ENCODE measurements at regions not wholly inside any gene's neighbourhood (a gene's known extent, or its start where the extent isn't known, plus 50 kb on each side); places are given as distances from the start of the nearest gene placed in this dataset.

DNA sequence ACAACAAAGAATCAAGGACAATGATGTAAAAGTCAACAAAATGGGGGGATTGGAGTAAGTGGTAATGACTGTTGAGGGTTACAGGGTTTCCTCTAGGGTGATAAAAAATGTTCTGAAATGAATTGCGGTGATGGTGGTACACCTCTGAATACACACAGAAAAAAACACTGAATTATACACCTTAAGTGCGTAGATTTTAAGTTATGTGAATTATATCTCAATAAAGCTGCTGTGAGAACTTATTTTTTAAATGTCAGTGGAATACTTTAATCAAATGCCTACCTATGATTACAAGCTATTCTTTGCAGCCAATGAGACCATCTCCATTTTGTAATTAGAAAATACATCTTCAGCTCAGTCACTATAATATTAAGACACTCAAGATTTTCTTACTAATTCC, 53.5 kb downstream of the ZNF608 start:
- Mint-ChIP-seq H3K9me3 (peaks cover 4% of the 10 kb centered on the region), H3K36me3 (ENCODE audit: low read depth) (no peaks in the 10 kb centered on the region), H3K4me1 (ENCODE audit: low read depth) (no peaks in the 10 kb centered on the region), H3K27ac (no peak overlapping the region), H3K4me3 (no peak overlapping the region), H3K27me3 (peaks cover 3% of the 10 kb centered on the region)

DNA sequence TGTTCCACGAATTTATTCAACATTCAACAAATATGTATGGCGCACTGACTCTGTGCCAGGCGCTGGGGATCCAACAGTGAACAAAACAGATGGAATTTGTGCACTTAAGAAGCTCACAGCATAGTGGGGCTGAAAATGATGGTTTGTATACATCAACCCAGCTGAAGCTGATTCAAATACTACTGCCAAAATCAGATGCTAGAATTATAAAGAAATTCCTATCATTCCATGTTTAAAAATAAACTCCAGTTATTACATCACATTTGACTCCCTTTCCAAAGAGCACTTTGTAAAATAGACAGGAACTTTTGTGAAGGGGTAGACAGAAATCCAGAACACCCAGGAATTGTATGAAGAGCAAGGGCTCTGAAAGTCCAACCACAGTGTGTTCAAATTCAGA, 54.1 kb downstream of the ZNF608 start:
- Mint-ChIP-seq H3K36me3 (ENCODE audit: low read depth) (no peaks in the 10 kb centered on the region), H3K27ac (no peak overlapping the region), H3K9me3 (peaks cover 4% of the 10 kb centered on the region), H3K27me3 (peaks cover 3% of the 10 kb centered on the region), H3K4me1 (ENCODE audit: low read depth) (no peaks in the 10 kb centered on the region), H3K4me3 (no peak overlapping the region)

DNA sequence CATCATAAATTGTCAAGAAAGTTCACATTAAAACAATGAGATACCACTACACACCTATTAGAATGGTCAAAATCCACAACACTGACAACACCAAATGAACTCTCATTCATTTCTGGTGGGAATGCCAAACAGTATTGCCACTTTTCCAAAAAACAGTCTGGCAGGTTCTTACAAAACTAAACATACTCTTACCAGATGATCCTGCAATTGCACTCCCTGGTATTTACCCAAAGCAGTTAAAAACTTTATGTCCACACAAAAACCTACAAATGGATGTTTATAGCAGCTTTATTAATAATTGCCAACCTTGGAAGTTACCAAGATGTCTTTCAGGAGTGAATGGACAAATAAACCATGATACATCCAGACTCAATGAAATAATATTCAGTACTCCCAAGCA, 56.8 kb downstream of the ZNF608 start:
- Mint-ChIP-seq H3K4me3 (no peak overlapping the region), H3K9me3 (no peaks in the 10 kb centered on the region), H3K27me3 (no peaks in the 10 kb centered on the region), H3K4me1 (ENCODE audit: low read depth) (no peaks in the 10 kb centered on the region), H3K27ac (no peak overlapping the region), H3K36me3 (ENCODE audit: low read depth) (no peaks in the 10 kb centered on the region)

DNA sequence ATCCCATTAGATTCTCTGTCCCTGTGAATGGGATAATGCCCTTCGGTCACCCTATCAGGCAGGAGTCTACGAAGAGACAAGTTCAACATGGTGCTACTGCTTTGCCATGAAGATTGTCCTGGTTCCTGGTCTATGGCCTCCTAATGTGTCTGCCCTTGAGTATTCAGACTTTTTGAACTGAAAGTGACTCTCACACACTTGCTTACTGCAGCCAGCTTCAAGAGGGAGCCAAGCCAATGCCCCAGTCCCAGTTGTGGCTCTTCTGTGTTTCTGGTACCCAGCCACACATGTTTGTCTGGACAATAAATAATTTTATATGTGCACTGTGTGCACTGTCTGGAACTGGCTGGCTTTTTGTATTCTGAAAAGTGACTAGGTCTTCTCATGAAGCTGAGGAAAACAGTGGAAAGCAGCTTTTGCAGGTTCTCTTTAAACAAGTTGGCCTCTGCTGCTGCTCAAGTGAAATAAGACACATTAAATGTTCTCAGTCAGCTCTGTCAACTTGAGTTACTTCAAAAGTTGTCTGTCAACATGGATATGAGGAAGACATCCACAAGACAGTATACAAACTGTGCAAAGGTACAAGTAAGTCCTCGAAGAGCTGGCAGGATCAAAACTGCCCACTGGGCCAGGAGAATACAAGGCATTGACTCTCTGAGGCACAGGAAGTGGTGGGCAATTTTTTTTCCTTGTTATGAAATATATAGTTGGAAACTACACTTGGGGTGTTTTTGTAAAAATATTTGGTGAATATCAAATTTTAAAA, 60.0 kb downstream of the ZNF608 start:
- H3K4me1 Mint-ChIP-seq (ENCODE audit: low read depth): no peaks in the 10 kb centered on the region
- no peaks in the 10 kb centered on the region for H3K27me3 Mint-ChIP-seq
- no peaks in the 10 kb centered on the region for H3K9me3 Mint-ChIP-seq
- H3K4me3 Mint-ChIP-seq: no peak overlapping the region
- H3K36me3 Mint-ChIP-seq (ENCODE audit: low read depth): no peaks in the 10 kb centered on the region
- H3K27ac Mint-ChIP-seq: no peak overlapping the region

DNA sequence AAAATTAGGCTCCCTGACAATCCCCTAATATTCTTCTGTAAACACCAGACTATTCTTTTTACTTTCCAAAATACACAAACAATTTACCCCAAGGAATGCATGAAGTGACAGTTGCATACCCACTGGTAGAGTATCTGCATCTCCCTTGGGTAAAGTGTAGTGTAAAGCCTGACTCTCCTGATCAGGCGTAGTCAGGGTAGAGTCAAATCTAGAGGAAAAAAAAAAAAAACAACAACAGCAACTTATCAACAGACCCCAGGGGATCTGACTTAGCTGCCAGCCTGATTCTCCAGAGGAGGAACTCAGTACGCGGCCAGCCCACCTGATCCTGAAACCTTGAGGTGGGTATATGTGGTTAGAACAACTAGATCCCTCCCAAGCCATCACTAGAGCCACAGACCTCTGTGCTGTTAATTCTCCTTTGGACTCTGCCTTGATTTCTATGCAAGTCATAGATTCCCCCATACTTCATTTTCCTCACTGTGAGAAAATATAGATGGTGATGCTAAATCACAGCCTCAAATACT, 61.0 kb downstream of the ZNF608 start:
- no peak overlapping the region for H3K4me3 Mint-ChIP-seq
- no peaks in the 10 kb centered on the region for H3K36me3 Mint-ChIP-seq (ENCODE audit: low read depth)
- no peaks in the 10 kb centered on the region for H3K27me3 Mint-ChIP-seq
- no peaks in the 10 kb centered on the region for H3K4me1 Mint-ChIP-seq (ENCODE audit: low read depth)
- H3K9me3 Mint-ChIP-seq: no peaks in the 10 kb centered on the region
- no peak overlapping the region for H3K27ac Mint-ChIP-seq

DNA sequence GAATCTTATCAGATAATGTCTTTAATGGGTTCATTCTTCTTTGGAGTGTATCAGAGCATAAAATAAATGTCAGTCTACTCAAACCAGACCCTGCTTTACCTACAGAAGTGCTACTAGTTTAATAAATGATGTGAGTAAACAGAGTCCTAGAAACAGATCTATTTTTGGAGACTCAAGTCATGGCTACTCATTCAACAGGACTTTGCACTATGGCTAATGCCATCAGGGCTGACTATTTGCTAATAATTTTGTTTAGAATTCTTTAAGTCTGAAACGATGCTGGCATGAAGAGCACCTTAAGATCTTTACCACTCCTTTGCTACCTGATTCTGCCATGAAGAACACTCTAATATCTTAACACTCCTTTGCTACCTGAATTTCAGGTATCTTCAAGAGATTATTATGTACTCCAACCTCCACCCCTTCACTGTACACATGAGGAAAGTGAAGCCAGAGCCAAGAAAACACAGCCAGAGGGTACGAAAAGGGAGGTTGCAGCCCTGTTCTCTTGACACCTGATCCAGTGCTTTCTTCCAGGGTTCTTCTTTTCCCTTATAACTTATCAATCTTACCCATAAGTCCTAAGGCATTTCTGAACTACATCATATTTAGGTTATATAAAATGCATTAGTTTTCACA, 62.4 kb downstream of the ZNF608 start:
- Mint-ChIP-seq H3K4me3 (no peak overlapping the region), H3K27ac (no peak overlapping the region), H3K27me3 (no peaks in the 10 kb centered on the region), H3K4me1 (ENCODE audit: low read depth) (no peaks in the 10 kb centered on the region), H3K36me3 (ENCODE audit: low read depth) (no peaks in the 10 kb centered on the region), H3K9me3 (no peaks in the 10 kb centered on the region)

DNA sequence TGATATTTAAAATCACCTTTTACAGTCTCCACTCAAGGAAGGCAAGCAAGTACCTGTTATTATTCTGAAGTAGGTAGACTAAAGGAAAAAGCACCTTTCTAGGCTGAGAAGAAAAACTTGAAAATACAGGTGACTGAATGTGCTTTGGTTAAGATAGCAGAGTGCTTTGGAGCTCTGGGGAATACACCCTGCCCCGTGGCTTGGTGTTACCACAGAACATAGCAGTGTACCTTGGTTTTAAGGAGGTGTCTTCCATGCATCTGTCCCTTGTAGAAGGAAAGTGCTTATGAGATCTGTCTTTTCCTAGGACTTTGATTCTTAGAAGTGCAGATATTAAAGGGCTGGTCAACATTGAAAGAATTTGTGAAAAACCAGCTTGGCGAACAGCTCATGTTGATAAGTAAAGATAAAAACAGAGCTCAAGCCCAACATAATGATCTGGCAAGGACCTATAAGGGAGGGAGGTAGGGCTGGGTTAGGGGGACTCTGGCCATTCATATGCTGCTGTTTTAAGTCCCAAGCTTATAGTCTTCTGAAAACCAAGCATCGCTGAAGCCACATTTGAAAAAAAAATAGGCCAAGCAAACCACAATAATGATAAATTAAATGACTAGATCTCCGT, 66.8 kb downstream of the ZNF608 start:
- peaks cover 3% of the 10 kb centered on the region for H3K27me3 Mint-ChIP-seq
- no peaks in the 10 kb centered on the region for H3K4me1 Mint-ChIP-seq (ENCODE audit: low read depth)
- H3K4me3 Mint-ChIP-seq: no peak overlapping the region
- H3K36me3 Mint-ChIP-seq (ENCODE audit: low read depth): no peaks in the 10 kb centered on the region
- no peaks in the 10 kb centered on the region for H3K9me3 Mint-ChIP-seq
- no peak overlapping the region for H3K27ac Mint-ChIP-seq

DNA sequence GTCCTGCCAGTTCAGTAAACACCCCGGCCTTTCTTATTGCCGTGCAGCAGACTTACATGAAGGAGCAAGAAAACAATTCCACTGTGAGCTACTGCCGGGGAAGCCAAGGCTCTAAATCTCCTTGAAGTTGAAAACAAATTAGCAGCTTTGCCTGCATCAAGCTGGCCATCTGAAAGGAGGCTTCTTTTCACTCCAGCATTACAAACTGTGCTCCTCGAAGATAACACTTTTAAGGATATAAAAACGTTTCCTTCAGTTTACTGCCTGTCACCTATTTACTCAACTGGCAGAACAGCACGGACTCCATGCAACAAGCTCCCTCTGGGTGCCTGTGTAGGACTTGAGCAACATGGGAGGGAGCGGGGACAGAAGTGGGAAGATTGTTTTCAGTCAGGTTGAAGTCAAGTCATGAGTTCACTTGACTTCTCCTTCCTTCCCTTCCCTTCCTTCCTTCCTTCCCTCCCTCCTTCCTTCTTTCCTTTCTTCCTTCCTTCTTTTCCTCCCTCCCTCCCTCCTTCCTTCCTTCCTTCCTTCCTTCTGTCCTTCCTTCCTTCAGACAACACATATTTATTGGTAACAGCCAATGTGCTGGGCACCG, 67.4 kb downstream of the ZNF608 start:
- no peak overlapping the region for H3K4me3 Mint-ChIP-seq
- no peaks in the 10 kb centered on the region for H3K36me3 Mint-ChIP-seq (ENCODE audit: low read depth)

DNA sequence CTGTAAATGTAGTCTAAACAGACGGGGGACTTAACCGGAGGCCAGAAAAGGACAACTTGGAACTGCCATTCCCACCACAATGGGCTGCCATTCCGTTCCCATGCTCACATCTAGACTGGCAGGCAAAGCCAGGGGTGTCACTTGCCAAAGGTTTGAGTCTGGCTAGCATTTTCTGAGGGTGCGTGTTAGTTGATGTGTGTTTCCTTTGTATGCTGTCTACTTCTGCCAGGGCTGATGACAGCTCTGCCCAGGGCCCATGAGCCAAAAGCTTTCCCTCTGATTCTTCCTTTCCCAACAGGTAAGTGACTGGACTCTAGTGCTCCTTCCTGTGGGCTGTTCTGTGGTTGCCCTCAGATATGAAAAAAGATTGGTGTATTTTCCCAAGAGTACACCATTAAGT, 68.0 kb downstream of the ZNF608 start:
- Mint-ChIP-seq H3K4me1 (ENCODE audit: low read depth) (no peaks in the 10 kb centered on the region), H3K27me3 (peaks cover 3% of the 10 kb centered on the region), H3K4me3 (no peak overlapping the region), H3K27ac (no peak overlapping the region), H3K36me3 (ENCODE audit: low read depth) (no peaks in the 10 kb centered on the region), H3K9me3 (no peaks in the 10 kb centered on the region)

More for the DNA sequence above, 67.4 kb downstream of the ZNF608 start:
- Mint-ChIP-seq H3K27me3 (peaks cover 3% of the 10 kb centered on the region), H3K4me1 (ENCODE audit: low read depth) (no peaks in the 10 kb centered on the region), H3K27ac (no peak overlapping the region), H3K9me3 (no peaks in the 10 kb centered on the region)

DNA sequence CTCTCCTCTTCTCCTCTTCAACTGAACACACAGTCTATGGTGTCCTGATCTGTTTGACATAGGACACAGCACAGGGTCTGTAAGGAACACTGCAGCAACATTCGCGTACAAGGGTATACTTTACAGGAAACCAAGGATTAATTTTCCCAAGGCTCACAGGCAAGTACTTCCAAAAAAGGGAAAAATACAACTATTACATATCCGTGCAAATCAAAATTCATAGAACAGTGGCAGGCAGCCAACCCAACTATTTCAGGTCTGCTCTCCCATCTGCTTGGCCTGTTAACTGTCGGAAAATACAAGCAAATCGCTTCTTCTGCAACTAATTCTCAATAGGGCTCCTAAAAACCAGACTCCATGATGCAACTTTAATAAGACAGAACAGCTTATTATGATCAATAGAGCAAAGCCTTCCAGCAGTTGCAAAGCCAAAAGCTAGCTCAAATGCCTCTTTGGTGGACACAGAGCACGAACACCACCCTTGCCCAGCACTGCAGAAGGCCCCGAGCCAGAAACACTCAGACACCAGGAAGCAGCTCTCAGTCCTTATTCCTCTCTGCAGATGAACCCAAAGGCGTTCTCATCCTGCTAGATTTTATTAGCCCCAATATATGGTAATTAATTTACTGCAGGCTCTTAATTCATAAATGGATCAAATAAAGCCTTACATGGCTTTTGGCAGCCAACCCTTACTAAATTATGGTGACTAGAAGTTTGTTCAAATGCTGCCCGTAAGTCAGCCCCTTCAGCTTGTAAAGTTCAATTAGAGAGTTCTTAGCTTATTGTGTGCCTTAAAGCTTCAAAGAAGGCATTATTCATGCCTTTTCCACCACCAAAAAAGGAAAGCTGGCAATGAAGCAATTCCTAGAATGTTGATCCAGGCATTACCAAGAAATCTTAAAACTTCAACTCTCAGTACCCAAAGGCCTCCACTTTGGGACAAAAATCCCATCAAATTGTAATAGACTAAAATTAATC, 68.8 kb downstream of the ZNF608 start:
- Mint-ChIP-seq H3K36me3 (ENCODE audit: low read depth) (no peaks in the 10 kb centered on the region), H3K9me3 (no peaks in the 10 kb centered on the region), H3K27ac (no peak overlapping the region), H3K4me3 (no peak overlapping the region), H3K27me3 (peaks cover 3% of the 10 kb centered on the region), H3K4me1 (ENCODE audit: low read depth) (no peaks in the 10 kb centered on the region)

DNA sequence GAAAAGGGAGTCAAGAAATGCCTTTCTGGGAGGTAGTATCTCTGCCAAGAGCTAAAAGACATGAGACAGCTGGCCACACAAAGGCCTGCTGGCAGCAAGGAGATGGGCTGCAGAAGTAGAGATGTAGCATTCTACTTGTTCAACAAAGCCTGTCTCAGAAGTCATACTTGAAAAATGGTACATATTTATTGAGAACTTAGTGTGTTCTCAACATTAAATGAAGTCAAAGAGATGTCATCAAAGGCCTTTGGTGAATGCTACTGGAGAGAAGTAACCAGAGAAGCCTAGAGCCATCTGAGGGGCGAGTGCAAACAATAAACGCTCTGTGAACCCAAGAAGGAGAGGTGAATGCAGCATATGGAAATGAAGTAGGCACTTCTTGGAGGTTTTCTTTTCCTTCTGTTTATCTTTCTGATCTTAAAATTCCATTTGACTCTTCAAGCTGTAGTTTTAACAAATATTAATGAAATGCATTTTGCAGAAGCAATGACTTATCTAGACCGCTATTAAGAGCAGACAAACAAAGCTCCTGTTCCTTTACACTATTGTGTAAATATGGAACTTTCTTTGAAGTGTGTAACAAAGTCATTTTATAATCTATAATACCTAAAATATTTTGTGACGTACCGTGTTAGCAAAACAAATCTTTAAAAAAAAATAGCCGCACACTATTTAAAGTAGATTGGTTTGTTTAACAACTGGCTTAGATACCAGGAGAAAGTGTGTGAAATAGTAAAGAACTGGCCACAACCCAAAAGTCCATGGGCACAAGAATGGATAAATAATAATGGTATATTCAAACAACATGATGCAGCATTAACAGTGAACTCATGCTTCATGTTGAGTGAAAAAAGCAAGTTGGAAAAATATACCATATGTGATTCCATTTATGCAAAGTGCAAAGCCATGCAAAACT, 70.2 kb downstream of the ZNF608 start:
- Mint-ChIP-seq H3K9me3 (no peaks in the 10 kb centered on the region), H3K4me1 (ENCODE audit: low read depth) (no peaks in the 10 kb centered on the region), H3K36me3 (ENCODE audit: low read depth) (no peaks in the 10 kb centered on the region), H3K27ac (no peak overlapping the region), H3K27me3 (peaks cover 3% of the 10 kb centered on the region), H3K4me3 (no peak overlapping the region)

DNA sequence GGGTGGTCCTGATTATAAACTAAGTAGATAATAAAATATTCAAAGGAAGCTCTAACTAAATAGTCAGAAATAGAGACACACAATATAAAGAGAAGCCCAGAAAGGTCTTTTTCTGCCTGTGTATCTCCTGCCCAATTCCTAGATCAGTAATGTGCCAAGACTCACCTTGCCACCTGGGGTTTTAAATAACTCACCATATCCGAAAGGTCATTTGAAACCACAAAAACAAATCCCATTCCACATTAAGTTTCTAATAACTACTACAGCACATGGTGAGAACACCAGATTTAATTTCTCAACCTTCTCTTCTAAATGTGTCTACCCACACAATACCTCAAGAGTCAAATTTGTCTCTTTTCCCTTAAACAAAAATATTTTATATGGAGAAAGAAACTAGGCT, 75.2 kb downstream of the ZNF608 start:
- H3K27ac Mint-ChIP-seq: no peak overlapping the region
- no peaks in the 10 kb centered on the region for H3K4me1 Mint-ChIP-seq (ENCODE audit: low read depth)
- peaks cover 3% of the 10 kb centered on the region for H3K27me3 Mint-ChIP-seq
- no peaks in the 10 kb centered on the region for H3K36me3 Mint-ChIP-seq (ENCODE audit: low read depth)
- no peak overlapping the region for H3K4me3 Mint-ChIP-seq
- H3K9me3 Mint-ChIP-seq: no peaks in the 10 kb centered on the region

DNA sequence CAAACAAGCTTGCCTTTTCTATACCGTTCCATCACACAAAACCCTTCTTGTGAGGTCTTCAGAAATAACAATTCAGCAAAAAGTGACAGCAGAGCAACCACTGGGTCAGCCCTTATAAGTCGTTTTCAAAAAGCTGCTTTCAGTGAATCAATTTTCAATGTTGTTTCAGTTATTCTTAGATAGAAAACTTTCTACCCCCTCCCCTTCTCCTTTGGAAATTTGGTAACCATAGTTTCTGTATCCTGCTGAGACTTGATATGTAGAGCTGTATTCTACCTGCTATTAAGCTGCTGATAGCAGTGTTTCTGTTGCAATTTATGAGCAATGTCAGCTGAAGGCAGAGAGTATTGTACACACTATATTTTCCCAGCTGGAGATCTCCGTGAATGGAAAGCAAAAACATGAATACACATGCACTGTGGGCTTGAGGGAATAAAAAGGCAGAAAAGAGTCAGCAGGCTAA, 75.7 kb downstream of the ZNF608 start:
- Mint-ChIP-seq H3K4me3 (no peak overlapping the region), H3K9me3 (no peaks in the 10 kb centered on the region), H3K36me3 (ENCODE audit: low read depth) (no peaks in the 10 kb centered on the region), H3K27ac (no peak overlapping the region), H3K4me1 (ENCODE audit: low read depth) (no peaks in the 10 kb centered on the region), H3K27me3 (peaks cover 3% of the 10 kb centered on the region)

Measured in stimulated activated naive CD8-positive, alpha-beta T cell treated with anti-CD3 and anti-CD28 coated beads, Interleukin-15, Interleukin-2, amounts not matched to agents 100 ng/mL and 50 ng/mL, for 24 hours (primary cell).